ENCODE measurements at regions not wholly inside any gene's neighbourhood (a gene's known extent, or its start where the extent isn't known, plus 50 kb on each side); places are given as distances from the start of the nearest gene placed in this dataset.

DNA sequence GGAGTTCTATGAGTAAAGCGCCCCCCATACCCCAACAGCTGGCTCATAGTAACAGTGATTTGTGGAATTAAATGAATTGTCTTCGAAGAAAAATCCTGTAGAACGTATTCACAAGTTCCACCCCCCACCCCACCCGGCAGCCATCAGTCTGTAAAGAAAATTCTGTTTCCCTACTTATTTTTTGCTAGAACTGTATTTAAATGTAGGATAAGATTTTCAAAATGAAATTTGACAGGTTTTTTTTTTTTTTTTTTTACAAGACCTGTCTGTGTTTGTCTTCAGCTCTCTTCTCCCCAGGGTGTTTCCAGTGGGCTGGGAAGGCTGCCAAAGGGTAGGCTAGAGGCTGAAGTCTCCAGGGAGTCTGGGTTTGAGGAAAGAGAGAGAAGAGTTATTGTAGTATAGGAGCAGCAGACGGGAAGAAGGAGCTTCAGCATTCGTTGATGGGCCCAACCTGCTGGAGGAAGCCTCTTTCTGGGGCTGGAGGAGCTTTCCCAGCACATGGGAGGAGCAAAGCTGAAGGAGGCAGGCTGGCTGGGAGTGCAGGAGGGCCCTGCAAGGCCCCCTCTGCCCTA is 130.6 kb upstream of the SEMA6D start:
- SMC1A ChIA-PET (ENCODE audit: uncharacterized antibody, unreplicated experiment): no interaction called here
- H2AFZ ChIP-seq (ENCODE audit: control insufficient read depth, low read depth, low read length): no peak overlapping the region
- intact Hi-C loops (cut with micrococcal nuclease; ENCODE audit: unreplicated experiment): no loop called here
- H3K27me3 ChIP-seq (replicated peaks in 1 of 2; ENCODE audit: control insufficient read depth in 2 of 2, insufficient read depth in 2 of 2, low read length in 1 of 2): no peaks in the 10 kb centered on the region
- H3K27ac ChIP-seq (ENCODE audit: control insufficient read depth, insufficient read depth): no peak overlapping the region
- H3K79me2 ChIP-seq (ENCODE audit: control insufficient read depth, insufficient read depth, low read length): no peaks in the 10 kb centered on the region
- no peaks in the 10 kb centered on the region for H3K36me3 ChIP-seq (ENCODE audit: control insufficient read depth in 2 of 2, insufficient read depth in 2 of 2, low read length in 1 of 2)
- no peak for ATAC-seq
- no TSS peak for BruUV-seq (replicated peaks)
- POLR2A ChIA-PET: interaction anchor here (0.6 kb wide), 1 partner anchor 1923 kb away, joined by 6 read pairs; no protein-coding TSS in a partner anchor
- FAIRE-seq: no peak
- in situ Hi-C loops (cut with MboI): no loop called here
- no peak for TF ChIP-seq STAT3 (IDR thresholded peaks at IDR 0.05; ENCODE audit: low read depth, low read length)
- TF ChIP-seq, protein P1, sequence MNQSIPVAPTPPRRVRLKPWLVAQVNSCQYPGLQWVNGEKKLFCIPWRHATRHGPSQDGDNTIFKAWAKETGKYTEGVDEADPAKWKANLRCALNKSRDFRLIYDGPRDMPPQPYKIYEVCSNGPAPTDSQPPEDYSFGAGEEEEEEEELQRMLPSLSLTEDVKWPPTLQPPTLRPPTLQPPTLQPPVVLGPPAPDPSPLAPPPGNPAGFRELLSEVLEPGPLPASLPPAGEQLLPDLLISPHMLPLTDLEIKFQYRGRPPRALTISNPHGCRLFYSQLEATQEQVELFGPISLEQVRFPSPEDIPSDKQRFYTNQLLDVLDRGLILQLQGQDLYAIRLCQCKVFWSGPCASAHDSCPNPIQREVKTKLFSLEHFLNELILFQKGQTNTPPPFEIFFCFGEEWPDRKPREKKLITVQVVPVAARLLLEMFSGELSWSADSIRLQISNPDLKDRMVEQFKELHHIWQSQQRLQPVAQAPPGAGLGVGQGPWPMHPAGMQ (IDR thresholded peaks at IDR 0.05; ENCODE audit: borderline replicate concordance): no peak
- TF ChIP-seq, protein P2, sequence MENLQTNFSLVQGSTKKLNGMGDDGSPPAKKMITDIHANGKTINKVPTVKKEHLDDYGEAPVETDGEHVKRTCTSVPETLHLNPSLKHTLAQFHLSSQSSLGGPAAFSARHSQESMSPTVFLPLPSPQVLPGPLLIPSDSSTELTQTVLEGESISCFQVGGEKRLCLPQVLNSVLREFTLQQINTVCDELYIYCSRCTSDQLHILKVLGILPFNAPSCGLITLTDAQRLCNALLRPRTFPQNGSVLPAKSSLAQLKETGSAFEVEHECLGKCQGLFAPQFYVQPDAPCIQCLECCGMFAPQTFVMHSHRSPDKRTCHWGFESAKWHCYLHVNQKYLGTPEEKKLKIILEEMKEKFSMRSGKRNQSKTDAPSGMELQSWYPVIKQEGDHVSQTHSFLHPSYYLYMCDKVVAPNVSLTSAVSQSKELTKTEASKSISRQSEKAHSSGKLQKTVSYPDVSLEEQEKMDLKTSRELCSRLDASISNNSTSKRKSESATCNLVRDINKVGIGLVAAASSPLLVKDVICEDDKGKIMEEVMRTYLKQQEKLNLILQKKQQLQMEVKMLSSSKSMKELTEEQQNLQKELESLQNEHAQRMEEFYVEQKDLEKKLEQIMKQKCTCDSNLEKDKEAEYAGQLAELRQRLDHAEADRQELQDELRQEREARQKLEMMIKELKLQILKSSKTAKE (IDR thresholded peaks at IDR 0.05; ENCODE audit: low read depth, poor library complexity, severe bottlenecking): no peak
- no peak for TF ChIP-seq SPI1 (IDR thresholded peaks at IDR 0.05; ENCODE audit: borderline replicate concordance, insufficient read depth, low read depth, low read length)
- TF ChIP-seq EGR1 (IDR thresholded peaks at IDR 0.05; ENCODE audit: borderline replicate concordance in 1 of 2, low read depth in 2 of 2, low read length in 2 of 2): no peak
- TF ChIP-seq, protein P3, sequence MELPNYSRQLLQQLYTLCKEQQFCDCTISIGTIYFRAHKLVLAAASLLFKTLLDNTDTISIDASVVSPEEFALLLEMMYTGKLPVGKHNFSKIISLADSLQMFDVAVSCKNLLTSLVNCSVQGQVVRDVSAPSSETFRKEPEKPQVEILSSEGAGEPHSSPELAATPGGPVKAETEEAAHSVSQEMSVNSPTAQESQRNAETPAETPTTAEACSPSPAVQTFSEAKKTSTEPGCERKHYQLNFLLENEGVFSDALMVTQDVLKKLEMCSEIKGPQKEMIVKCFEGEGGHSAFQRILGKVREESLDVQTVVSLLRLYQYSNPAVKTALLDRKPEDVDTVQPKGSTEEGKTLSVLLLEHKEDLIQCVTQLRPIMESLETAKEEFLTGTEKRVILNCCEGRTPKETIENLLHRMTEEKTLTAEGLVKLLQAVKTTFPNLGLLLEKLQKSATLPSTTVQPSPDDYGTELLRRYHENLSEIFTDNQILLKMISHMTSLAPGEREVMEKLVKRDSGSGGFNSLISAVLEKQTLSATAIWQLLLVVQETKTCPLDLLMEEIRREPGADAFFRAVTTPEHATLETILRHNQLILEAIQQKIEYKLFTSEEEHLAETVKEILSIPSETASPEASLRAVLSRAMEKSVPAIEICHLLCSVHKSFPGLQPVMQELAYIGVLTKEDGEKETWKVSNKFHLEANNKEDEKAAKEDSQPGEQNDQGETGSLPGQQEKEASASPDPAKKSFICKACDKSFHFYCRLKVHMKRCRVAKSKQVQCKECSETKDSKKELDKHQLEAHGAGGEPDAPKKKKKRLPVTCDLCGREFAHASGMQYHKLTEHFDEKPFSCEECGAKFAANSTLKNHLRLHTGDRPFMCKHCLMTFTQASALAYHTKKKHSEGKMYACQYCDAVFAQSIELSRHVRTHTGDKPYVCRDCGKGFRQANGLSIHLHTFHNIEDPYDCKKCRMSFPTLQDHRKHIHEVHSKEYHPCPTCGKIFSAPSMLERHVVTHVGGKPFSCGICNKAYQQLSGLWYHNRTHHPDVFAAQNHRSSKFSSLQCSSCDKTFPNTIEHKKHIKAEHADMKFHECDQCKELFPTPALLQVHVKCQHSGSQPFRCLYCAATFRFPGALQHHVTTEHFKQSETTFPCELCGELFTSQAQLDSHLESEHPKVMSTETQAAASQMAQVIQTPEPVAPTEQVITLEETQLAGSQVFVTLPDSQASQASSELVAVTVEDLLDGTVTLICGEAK (IDR thresholded peaks at IDR 0.05; ENCODE audit: borderline replicate concordance): no peak
- no peak overlapping the region for H3K4me3 ChIP-seq
- WGBS (ENCODE audit: insufficient coverage, insufficient replicate concordance, low lambda C conversion rate, missing lambda C conversion rate): 9% methylated on average over 6 of the region's 6 CpGs
- RAD21 ChIA-PET (ENCODE audit: unreplicated experiment): no interaction called here
- no peak for DNase-seq (ENCODE audit: low read depth, low spot score)
- H3K9ac ChIP-seq (ENCODE audit: control insufficient read depth, insufficient read depth, low read length): no peak overlapping the region
- H3K4me2 ChIP-seq (ENCODE audit: control insufficient read depth, insufficient read depth): no peak overlapping the region
- no peaks in the 10 kb centered on the region for H4K20me1 ChIP-seq (ENCODE audit: control insufficient read depth, insufficient read depth)
- no peaks in the 10 kb centered on the region for H3K4me1 ChIP-seq (ENCODE audit: control insufficient read depth, insufficient read depth, low read length)
- CTCF ChIA-PET: no interaction called here
- H3K9me3 ChIP-seq (replicated peaks; ENCODE audit: control insufficient read depth, insufficient read depth, low read length): no peaks in the 10 kb centered on the region

Data from GM12878 (cell line).